GM21529 (cell line): ENCODE measurements at regions not wholly inside any gene's neighbourhood (a gene's known extent, or its start where the extent isn't known, plus 50 kb on each side); places are given as distances from the start of the nearest gene placed in this dataset.
"Not testable (repeated sequence)": the region's sequence is repeated elsewhere in the genome, so short reads cannot be mapped to it uniquely, and the experiment has no call there.

ENCODE experiments used
- ATAC-seq: cut with Tn5 transposase; IDR thresholded peaks from one replicate; pipeline ENCODE4 v1.9.1; 2021; ENCODE audit not compliant: unreplicated experiment

- no peak for ATAC-seq
Measured at GRCh38 chr6:115643762-115644161, 416.9 kb downstream of the FRK start.

- no peak for ATAC-seq
Measured at GRCh38 chr6:115634887-115635286, 425.8 kb downstream of the FRK start.

- ATAC-seq, result no peak
Measured at GRCh38 chr6:115634131-115634530, 426.6 kb downstream of the FRK start.

GRCh38 chr6:115631028-115631427 lies 429.7 kb downstream of the FRK start:
- ATAC-seq, result no peak

GRCh38 chr6:115630424-115631024 lies 430.2 kb downstream of the FRK start:
- ATAC-seq, result no peak

- ATAC-seq, result no peak
Measured at GRCh38 chr6:115629415-115629814, 431.3 kb downstream of the FRK start.

- ATAC-seq, result no peak
Measured at GRCh38 chr6:115618256-115618655, 442.4 kb downstream of the FRK start.

- ATAC-seq, result no peak
Measured at GRCh38 chr6:115617031-115617430, 443.7 kb downstream of the FRK start.

GRCh38 chr6:115613488-115613887 lies 447.2 kb downstream of the FRK start:
- ATAC-seq, result no peak

GRCh38 chr6:115612796-115613479 lies 447.8 kb downstream of the FRK start:
- no peak for ATAC-seq

- no peak for ATAC-seq
Measured at GRCh38 chr6:115612216-115612615, 448.5 kb downstream of the FRK start.

- ATAC-seq, result no peak
Measured at GRCh38 chr6:115610696-115611095, 450.0 kb downstream of the FRK start.

- ATAC-seq, result no peak
Measured at GRCh38 chr6:115609111-115609510, 451.6 kb downstream of the FRK start.

GRCh38 chr6:115602466-115602865 lies 458.2 kb downstream of the FRK start:
- no peak for ATAC-seq

- ATAC-seq, result no peak
Measured at GRCh38 chr6:115601509-115601908, 459.2 kb downstream of the FRK start.

GRCh38 chr6:115601064-115601463 lies 459.6 kb downstream of the FRK start:
- ATAC-seq, result no peak

- no peak for ATAC-seq
Measured at GRCh38 chr6:115594891-115595290, 465.8 kb downstream of the FRK start.

GRCh38 chr6:115592025-115592424 lies 468.7 kb downstream of the FRK start:
- ATAC-seq, result no peak

GRCh38 chr6:115589072-115589471 lies 471.6 kb downstream of the FRK start:
- ATAC-seq, result not testable (repeated sequence)

- no peak for ATAC-seq
Measured at GRCh38 chr6:115583290-115583689, 477.4 kb downstream of the FRK start.

GRCh38 chr6:115582386-115582785 lies 478.3 kb downstream of the FRK start:
- no peak for ATAC-seq

- ATAC-seq, result not testable (repeated sequence)
Measured at GRCh38 chr6:115579565-115579964, 481.1 kb downstream of the FRK start.

GRCh38 chr6:115577270-115577669 lies 483.4 kb downstream of the FRK start:
- no peak for ATAC-seq
